GM19438 (cell line): ENCODE measurements at regions not wholly inside any gene's neighbourhood (a gene's known extent, or its start where the extent isn't known, plus 50 kb on each side); places are given as distances from the start of the nearest gene placed in this dataset.
"Not testable (repeated sequence)": the region's sequence is repeated elsewhere in the genome, so short reads cannot be mapped to it uniquely, and the experiment has no call there.

Source experiments
- ATAC-seq: cut with Tn5 transposase; IDR thresholded peaks from one replicate; pipeline ENCODE4 v1.9.1; 2021; ENCODE audit warnings: low read depth; ENCODE audit not compliant: unreplicated experiment

DNA sequence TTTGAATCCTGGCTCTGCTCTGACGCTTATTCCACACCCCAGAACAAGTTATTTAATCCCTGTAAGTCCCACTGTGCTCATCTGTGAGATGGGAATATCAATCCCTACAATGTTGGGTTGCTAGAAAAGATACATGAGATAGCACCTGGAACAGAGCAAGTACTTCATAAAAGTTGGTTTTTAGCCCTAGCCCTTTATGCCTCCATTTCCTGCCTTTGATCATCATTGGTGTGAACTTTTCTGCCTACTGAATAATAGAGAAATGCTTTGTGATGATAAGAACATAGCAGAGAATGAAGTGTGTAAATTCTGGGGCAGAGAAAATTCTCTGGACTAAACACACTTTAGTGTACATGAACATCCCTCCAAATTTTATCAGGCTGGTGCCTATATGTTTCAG, 90.3 kb upstream of the RANBP6 start:
- ATAC-seq, result no peak

DNA sequence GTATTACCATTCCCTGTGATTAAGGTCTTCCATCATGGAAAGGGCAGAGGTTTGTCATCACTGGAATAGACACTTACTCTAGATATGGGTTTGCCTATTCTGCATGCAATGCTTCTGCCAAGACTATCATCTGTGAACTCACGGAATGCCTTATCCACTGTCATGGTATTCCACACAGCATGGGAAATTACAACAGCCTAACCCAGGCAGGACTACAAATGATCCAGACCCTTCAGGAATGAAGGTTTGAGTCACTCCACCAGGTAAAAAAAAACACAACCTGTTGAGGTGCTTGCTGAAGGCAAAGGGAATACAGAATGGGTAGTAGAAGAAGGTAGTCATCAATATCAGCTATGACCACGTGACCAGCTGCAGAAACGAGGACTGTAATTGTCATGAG, 89.0 kb upstream of the RANBP6 start:
- ATAC-seq, result not testable (repeated sequence)

DNA sequence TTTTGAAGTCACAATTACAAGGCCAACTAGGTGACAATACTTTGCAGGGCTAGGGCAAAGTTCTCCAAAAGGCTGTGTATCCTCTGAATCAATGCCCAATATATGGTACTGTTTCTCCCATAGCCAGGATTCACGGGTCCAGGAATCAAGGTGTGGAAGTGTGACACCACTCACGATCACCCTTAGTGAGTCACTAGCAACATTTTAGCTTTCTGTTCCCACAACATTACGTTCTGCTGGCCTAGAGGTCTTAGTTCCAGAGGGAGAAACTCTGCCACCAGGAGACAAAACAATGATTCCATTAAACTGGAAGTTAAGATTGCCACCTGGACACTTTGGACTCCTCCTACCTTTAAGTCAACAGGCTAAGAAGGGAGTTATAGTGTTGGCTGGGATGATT, 88.5 kb upstream of the RANBP6 start:
- ATAC-seq, result not testable (repeated sequence)

DNA sequence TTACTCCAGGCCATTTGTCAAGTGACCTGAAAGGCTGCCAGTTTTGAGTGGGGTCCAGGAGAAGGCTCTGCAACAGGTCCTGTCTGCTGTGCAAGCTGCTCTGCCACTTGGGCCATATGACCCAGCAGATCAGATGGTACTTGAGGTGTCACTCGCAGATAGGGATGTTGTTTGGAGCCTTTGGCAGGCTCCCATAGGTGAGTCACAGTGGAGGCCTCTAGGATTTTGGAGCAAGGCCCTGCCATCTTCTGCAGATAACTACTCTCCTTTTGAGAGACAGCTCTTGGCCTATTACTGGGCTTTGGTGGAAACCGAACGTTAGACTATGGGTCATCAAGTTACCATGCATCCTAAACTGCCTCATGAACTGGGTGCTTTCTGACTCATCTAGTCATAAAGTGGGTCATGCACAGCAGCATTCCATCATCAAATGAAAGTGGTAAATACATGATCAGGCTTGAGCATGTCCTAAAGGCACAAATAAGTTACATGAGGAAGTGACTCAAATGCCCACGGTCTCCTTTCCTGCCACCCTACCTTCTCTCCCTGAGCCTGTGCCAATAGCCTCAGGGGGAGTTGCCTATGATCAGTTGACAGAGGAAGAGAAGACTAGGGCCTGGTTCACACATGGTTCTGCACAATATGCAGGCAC, 87.0 kb upstream of the RANBP6 start:
- ATAC-seq, result not testable (repeated sequence)

DNA sequence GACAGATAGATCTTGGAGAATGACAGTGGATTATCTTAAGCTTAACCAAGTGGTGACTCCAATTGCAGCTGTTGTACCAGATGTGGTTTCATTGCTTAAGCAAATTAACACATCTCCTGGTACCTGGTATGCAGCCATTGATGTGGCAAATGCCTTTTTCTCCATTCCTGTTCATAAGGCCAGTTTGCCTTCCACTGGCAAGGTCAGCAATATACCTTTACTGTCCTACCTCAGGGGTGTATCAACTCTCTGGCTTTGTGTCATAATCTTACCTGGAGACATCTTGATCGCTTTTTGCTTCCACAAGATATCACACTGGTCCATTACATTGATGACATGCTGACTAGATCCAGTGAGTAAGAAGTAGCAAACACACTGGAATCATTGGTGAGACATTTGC, 86.3 kb upstream of the RANBP6 start:
- not testable (repeated sequence) for ATAC-seq

DNA sequence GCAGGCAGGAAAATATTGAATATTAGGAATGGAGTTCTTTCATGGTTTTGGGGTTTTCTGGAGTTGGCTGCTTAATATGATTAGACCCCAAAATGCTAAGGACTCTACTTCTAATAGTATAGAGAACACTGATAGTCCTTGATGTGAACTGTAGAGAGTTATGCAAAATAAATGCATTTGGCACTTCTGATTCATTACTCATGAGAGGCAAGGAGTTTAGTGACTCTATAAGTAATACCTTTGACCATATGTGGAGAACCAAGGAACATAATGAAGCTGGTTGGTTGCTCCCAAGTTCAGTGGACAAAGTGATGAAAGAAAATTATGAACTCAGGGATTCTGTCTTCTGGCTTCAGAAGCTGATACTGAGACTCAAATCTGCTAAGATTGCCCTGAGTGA, 83.9 kb upstream of the RANBP6 start:
- not testable (repeated sequence) for ATAC-seq

DNA sequence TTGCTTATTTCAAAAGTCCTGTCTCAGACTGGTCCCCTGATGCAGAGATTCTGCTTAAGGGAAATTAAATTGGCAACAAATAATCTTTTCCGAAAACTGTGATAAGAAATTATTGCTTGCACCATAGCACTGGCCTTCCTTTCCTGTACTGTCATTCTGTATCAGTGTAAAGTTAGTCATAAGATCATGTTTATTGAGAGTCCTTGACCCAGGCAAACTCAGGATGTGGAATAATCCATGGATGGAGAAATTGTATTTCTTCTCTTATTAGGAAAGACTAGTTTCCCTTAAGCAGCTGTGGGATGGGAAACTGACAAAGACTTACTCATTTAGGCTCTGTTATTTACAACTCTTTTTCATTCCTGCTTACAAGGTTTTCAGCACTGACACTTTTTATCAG, 83.0 kb upstream of the RANBP6 start:
- ATAC-seq, result no peak

DNA sequence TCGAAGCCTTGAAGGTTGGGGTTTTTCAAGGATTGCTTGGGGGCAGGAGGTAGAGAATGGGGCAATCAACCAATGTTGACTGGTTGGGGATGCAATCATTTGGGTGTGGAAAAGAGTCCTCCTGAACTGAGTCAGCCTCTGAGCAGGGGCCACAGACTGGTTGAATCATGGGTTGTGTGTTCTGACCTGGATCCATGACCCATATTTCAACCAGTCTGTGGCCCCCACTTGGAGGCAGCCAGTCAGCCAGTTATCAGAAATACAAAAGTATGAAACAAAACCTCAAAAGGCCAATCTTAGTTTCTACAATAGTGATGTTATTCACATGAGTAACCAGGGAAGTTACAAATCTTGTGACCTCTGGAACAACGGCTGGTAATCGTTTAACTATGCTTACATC, 81.4 kb upstream of the RANBP6 start:
- ATAC-seq, result no peak

DNA sequence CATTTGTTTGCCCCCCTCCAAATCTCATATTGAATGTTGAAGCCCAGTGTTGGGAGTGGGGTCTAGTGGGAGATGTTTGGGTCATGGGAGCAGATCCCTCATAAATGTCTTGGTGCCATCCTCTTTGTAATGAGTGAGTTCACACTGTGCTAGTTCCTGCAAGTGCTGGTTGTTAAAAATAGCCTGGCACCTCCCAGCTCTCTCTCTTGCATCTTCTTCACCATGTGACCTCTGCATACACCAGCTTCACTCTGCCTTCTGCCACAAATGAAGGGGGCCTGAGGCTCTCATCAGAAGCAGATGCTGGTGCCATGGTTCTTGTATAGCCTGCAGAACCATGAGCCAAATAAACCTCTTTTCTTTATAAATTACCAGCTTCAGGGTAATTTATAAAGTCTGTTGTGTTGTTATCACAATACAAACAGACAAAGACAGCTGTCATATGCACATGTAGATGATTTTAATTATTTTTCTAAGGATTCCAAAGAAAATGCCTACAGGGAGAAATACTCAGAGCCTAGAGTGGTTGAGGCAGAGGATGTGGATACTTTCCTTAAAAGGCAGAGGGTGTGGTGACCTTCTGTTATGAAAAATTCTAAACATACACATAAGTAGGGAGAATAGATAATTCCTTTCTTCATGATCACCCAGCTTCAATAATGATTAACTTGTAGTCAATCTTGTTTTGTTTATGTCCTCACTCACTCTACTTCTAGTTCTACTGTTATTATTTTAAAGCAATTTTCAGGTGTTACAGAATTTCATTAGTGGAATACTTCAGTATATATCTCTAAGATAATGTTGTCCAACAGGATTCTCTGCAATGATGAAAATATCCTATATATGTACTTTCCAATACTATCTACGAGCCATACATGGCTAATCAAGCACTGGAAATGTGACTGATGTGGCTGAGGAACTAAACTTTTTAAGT, 75.1 kb upstream of the RANBP6 start:
- ATAC-seq, result no peak

DNA sequence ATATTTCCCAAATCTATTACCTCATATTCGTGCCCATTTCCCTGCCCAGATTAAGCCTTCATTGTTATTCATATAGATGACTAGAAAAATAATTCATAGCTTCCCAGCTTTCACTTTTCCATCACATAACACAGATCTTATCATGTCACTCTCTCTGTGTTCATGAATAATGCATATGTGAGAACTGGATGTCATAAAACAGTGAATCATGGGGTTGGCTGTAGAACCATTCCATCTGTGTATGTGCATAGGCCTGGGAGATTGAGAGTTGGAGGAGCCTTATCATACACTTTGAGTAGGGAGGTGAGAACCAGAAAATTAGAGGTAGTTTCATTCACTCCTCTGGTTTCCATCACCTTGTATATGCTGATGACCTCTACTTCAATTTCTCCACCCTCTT, 73.9 kb upstream of the RANBP6 start:
- ATAC-seq, result no peak

DNA sequence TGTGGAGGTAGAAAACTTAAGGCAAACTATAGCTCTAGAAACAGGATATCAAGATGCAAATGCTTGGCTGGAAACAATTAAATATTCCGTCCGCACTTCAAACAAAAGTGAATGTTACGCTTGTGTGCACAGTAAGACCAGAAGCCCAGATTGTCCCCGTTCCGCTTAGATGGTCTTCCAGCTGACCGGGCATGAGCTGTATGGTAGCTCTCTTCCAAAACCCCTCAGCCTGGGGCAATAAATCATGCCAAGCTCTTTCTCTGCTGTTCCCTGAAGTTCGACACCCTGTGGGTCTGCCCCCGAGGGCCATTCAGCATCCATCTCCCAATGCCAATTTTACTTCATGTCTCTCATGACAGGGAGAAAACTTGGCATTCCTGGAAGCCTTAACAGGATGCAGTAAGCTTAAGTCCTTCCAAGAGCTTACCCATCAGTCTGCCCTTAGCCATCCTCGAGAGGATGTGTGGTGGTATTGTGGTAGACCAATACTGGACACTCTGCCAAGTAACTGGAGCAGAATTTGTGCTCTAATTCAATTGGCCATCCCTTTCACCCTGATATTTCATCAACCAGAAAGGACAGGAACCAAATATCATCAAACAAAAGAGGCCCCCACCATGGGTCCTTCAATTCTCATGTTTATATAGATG, 70.7 kb upstream of the RANBP6 start:
- ATAC-seq, result no peak

DNA sequence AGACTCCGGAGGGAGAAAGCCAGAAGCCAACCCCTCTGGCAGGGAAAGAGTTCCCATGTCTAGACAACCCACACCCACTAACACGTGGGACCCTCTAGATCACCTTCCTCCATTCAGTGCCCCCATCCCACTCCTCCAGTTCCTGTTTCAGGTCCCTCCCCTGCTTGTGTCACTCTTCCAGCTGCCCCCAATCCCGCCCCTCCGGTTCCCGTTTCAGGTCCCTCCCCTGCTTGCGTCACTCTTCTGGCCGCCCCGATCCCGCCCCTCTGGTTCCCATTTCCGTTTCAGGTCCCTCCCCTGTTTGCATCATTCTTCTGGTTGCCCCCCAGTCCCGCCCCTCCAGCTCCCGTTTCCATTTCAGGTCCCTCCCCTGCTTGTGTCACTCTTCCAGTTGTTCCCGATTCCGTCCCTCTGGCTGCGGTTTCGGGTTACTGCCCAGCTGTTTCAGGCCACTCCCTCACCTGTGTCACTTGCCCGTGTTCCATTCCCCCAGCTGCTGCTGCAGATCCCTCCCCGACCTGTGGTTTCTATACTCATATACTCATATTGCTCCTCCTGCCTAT, 64.8 kb upstream of the RANBP6 start:
- peak; percentile 88 for ATAC-seq

DNA sequence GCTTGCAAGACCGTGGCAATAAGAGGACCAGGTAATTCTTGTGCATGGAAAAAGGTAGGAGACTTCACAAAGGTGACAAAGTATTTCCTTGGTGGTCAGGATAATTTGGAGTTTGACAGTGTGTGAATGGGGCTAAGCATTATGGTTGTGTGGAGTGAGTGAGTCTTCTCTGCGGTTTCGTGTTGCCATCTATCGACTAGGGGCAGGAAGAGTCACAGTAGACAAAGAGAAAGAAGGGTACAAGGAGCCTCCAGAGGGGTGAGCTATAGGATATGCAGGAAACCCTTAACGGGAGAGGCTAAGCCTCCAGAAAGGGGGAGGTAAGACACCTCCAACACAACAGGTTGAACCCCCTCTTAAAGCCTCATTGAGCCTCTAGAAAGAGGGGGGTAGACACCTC, 64.0 kb upstream of the RANBP6 start:
- no peak for ATAC-seq

DNA sequence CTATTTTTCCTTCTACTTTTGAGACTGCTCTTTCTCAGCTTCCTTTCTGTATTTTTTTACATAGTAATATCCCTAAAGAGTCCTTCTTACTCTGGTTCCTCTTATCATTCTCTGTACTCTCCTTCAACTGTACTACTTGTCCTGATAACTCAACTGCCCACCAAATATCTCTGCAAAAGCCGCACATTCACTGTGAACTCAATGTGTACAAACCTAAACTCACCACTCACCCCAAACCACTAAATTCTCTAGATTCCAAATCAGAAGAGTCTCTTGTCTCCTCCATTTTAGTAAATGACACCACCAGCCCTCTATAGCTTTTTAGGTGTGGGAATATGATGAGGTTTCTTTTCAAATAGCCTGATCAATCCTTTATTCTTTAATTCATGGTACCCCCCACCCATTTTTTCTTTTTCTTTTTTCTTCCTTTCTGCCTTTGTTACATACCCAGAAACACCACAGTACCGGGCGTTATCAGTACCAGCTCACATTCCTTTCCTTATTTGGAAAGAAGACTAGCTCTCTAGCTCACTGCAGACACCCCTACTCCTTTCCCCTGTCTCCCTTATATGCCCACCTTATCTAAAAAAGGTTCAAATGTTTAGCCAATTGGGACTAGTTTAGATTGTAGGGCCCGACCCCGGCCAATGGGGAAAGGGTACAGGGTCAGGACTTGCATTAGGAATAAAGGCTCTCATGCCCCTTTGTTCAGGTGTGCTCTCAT, 63.1 kb upstream of the RANBP6 start:
- no peak for ATAC-seq

DNA sequence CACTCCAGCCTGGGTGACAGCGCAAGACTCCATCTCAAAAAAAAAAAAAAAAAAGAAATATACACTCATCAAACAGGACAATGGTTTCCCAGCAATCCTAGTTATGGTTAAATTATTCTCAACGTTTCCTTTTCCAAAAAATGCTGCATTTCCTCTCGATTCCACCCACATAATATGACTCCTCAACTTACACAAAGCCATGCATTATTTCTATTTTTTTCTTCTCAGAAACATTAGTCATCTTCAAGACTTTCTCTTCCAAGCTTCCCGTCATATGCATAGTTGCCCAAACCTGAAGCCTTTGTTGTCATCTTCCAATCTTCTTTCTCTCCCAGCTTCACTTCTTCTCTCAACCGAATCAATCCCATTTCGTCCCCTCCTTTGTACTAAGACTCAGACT, 61.4 kb upstream of the RANBP6 start:
- no peak for ATAC-seq

DNA sequence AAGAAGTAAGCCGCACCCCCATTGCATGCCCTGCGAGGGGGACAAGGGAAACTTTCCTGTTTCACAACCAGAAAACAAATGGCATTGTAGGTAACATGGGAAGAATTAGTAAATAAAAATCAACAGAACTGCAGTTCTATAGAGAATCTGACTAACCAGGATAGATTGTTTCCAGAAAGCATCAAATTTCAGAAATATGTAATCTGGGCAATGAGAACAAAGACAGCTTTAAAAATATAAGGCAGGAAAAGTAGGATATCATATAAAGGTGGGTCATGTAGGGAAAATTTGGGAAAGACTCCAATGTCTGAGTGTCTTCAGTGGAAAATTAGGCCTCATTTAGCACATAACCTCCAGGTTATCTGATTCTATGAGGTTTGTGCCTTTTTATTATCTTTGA, 58.3 kb upstream of the RANBP6 start:
- no peak for ATAC-seq

DNA sequence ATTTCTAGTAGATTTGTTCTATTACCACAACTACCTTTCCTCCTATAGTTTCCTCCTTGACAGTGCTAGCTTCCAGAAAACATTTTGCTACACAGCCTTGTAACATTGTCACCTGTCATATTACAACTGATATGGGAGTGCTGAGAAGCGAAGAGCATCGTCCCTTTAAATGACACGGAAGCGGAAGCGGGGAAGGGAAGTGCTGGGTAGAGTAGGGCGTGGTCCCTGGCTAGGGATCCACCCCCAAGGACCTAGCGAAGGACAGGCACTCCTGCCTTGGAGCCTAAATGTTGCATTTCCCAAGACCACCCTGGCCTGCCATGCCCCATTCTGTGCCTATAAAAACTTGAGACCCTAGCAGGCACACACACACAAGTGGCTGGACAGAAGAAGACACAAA, 57.4 kb upstream of the RANBP6 start:
- no peak for ATAC-seq

DNA sequence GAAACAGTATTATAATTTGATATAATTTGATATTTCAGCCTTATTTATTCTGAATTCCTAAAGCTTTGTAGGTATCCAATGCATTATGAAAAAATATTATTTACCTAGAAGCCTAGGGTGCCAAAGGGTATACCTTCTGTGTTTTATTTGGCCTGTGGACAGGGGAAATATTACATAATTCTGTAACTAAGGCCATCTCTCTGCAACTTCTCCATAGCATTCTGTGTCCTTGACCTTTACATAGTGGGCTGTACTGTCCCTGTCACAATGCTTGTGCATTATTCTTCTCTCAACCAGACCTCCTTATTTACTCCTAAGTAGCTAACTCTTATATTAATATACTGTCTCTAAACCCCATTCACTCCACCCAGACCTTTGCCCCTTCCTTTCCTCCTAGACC, 57.0 kb upstream of the RANBP6 start:
- ATAC-seq, result no peak

DNA sequence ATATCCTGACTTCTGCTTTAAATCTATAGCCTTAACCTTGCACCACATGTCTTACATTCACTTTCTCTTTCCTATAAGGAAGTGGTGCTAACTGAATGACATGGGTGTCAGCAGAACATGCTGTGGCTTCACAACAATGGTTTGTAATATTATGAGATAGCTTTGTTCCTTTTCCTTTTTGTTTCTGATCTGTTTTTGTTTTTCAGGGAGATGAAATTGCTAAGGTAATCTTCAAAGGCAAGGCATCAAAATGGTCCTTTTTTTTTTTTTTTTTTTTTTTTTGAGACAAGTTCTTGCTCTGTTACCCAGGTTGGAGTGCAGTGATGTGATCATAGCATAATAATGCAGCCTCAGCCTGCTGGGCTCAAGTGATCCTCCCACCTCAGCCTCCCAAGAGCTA, 53.6 kb upstream of the RANBP6 start:
- peak; percentile 89 for ATAC-seq

DNA sequence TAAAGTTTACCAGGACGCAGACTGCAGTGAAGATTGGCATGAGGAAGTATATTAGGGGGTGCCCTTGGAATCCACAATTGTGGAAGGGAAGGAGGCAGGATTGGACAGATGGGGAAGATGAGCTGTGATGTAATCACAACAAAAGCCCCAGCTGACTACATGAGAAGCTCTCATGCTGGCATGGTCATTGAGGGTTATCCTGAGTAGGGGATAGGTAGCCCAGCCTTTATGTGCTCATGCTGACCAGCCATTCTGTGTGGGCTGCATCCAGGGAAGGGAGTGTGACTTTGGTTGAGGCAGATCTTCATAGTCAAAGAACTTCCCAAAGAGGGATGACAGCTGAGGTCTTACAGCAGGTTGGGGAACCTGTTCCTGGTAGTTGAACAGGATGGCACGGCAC, 52.0 kb upstream of the RANBP6 start:
- no peak for ATAC-seq
